GM18909 (cell line): ENCODE measurements at regions not wholly inside any gene's neighbourhood (a gene's known extent, or its start where the extent isn't known, plus 50 kb on each side); places are given as distances from the start of the nearest gene placed in this dataset.
A peak's percentile ranks its signal among the peaks of the same experiment; 100 is the strongest.

Source experiments
- ATAC-seq: cut with Tn5 transposase; IDR thresholded peaks from one replicate; pipeline ENCODE4 v1.9.1; 2021; ENCODE audit warnings: mild to moderate bottlenecking; ENCODE audit not compliant: unreplicated experiment, poor library complexity

DNA sequence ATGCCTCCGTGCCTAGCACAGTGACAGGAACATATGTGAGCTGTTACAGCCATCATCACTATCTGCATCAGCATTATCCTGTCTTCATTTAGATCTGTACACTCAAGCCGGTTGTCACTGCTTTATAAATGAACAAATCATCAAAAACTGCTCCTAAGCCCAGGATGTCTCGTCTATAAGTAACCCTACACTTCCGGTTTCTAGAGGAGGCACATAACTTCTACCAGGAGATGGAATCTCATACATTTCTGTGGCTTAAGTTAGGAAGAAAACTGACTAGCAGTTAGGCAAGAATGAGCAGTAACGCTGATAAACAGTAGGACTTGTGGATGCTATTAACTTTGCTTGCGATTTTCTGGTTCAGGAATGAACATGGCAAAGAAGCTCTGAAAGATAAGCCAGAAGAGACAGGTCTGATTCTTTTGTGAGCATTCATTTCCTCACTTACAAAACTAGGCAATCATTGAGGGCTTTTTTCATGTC is 1199.2 kb downstream of the SORCS3 start:
- ATAC-seq = no peak

DNA sequence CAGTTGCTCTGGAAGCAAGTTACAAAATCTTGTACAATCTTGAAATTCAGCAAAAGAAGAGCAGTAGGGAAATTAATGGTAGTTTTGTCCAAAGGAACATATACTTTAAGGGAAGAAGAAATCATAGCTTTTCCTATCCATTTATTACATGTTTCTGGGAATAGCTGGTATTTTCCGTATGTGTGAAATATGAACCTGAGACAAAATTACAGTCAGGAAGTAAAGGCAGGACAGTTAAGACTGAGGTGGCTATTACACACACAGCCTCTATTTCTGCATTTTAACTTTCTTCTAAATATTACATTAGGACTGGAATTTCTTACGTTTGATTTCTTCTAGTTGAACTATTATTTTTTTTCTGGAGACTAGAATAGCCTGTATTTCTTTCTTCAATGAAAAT is 1197.3 kb downstream of the SORCS3 start:
- ATAC-seq = no peak

DNA sequence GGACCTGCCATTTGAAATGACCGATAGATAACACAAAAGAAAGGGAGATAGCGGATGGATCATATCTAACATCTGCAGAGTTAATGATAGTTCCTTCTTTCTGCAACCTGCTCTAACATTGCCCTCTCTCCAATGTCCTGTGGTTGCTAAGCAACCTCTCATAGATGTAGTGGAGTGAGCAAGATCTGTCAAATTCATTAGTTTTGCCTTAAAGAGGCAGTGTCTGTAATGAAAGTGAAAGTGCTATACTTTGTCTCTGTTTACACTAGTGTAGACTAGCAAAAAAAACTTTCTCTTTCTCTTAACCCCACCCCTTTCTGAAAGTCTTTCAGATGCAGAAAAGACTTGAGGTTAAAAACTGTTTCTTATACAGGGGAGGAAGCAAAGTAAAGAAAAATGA is 1196.9 kb downstream of the SORCS3 start:
- peak; percentile 98 for ATAC-seq

DNA sequence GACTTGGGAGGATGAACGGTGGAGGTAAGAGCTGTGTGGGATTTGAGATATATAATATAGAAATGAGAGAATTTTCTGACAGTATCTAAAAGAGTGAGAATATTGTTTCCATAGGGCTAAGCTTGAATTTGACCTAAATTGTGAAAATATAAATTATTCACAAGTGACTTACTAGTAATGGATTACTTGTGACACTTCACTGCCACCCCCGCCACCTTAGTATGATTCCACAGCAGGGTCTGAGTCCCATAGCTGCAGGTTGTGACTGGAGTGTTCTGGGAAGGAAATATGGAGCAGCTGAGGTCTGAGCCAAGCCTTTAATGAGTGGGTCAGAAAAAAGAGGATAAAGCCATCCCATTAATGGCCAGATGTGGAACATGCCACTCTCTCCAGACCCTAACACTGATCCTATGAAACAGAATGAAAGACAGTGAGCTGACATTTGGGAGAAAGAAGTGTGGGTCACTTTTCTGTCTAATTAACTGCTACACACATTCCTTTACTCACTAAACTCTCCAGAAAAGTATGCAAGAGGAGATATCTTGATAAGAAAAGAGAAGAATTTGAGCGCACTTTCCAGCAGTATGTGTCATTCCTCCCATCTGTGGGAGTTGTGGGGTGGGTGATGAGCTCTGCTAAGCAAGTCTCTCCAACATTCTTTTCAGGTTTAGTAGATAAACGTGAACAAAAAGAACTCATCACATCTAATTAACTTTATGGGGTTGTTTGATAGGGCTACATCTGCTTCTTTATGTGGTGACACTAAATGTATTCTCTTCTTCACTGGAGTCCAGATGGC is 1193.4 kb downstream of the SORCS3 start:
- ATAC-seq = no peak

DNA sequence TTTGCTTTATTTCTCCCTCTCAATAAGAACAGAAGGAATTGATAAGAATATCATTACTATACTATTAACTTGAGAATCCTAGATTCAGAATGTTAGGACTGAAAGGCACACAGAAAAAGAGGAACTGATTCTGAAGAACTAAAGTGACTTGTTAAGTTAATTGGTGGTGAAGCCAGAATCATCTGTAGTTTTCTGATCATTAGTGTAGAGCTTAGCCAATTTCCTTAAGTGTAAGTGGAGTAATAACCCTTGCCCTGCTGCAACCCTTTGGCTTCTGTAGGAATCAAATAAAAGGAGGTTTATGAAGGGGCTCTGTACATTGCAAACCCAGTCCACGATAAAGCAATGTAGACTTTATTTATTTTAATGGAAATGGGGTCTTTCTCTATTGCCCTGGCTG is 1186.0 kb downstream of the SORCS3 start:
- no peak for ATAC-seq

DNA sequence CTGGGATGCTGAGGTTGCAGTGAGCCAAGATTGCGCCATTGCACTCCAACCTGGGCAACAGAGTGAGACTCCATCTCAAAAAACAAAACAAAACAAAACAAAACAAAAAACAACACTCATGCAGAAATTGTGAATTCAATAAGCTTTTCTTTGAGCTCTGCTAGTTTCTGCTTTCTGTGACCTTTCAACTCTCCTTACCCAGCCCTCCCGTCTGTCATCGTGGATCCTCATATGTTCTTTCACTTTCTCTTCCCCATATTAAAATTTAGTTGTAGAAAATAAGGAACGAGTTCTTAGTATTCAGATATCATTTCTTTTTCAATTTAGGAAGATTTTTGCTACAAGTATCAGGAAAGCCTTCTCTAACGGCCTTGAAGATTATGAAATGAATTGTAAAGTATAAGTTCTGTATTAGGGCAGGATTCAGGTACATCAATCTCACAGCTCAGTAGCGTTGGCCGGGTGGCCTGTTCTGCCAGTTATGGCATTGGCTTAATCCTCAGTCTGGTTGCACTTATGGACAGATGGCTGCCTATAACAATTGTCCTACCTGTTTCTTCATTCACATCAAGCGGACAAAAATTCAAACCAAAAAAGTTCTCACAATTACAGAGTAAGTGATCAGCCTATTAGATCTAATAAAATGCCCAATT is 1167.0 kb downstream of the SORCS3 start:
- ATAC-seq = no peak

DNA sequence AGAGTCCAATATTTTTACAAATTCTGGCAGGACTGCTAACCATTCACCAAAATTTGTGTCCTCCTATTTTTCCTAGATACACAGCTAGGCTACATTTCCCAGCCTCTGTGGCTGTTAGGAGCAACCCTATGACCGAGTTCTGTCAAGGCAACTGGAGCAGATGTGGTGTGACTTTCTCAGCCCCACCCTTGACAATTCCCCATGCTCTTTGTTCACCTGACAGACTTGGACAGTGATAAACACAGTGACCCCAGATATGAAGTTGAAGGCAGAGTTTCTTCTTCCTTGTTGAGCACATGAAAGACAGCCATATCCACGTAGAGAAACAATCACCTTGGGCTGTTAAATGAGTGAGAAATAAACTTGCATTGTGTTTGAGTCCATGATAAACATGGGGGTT is 1162.1 kb downstream of the SORCS3 start:
- no peak for ATAC-seq

DNA sequence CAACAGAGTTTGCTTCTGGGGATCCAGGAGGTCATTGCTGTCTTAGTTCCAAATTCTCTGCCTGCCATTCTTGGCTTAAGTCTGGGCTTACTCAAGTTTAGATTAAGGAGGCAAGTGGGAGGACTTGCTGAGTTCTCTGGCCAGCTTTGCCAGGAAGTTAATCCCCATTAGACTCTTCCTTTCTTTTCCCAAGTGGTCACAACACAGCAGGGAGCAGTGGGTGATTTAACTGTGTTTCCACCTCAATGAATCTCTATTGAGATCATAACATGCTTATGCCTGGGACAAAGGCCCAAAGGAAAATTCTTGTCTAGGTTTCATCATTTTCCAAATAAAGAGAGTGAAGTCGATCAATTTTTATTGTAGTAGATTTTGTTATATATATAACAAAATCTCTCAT is 1159.6 kb downstream of the SORCS3 start:
- ATAC-seq = no peak

DNA sequence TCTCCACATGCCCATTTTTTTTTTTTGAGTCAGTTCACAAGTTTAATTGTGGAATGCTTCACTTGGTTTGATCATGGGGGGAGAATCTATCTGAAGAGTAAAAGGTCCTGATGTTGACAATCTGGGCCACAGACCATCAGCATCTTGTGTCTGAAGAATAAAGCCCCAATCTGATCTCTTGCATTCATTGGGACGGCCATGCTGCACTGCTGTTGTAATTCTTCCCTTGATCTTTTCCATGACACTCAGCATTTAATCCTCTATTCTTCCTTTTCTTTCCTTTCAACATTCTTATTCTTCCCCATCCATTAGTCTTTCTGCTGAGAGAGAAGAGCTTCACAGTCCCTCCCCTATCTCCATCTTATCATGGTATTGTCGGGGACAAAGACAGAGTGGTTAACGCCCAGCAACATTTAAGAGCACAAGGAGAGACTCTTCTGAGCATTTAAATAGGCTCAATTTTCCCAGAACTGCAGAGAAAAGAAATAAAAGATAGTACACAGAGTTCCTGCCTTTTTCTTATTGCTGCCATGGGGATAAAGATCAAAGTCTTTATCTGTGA is 1157.3 kb downstream of the SORCS3 start:
- ATAC-seq = no peak

DNA sequence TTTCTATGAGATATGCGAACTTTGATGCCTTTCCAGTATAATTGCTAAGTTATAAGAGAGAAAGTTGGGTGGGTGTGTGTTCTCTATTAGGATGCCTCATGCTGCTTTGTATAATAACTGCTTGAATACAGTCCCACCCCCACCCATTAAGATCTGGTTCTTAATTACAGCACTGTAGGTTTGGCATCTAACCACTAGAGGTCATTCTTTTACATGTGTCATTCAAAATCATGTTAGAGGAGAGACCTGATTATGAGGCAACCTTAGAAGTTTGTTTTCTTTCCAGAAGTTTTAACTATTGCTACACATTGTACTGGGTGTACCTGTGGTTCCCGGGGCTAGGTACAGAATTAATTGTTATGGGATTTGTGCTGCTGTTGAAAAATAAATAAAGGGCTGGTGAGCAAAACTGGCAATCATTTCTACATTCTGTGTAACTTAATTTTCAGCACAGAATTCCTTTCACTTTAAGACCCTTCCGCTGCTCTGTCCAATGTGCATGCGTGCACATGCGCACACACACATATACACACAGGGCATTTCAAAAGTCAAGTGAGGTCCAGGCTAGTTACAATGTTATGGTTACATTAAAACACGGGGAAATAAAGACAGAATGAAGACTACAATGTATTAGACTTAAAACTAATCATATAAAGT is 1156.3 kb downstream of the SORCS3 start:
- peak; percentile 83 for ATAC-seq

DNA sequence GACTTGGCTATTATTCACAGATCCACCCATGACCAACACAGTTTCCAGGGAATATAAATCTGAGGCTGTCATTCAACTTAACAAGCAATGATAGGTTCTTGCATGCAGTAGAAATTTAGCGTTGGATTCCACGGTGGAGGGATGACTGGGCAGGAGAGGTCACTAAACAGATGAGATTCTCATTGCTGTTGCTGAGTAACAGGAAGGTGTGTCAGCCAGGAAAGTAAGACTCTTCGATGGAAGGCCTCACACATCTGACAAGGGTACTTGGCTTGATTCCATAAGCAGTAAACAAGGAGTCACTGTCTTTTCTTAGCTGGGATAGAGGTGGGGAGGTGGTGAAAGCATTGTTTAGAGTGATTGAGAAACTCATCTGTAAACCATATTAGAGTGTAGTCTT is 1152.0 kb downstream of the SORCS3 start:
- ATAC-seq = no peak

DNA sequence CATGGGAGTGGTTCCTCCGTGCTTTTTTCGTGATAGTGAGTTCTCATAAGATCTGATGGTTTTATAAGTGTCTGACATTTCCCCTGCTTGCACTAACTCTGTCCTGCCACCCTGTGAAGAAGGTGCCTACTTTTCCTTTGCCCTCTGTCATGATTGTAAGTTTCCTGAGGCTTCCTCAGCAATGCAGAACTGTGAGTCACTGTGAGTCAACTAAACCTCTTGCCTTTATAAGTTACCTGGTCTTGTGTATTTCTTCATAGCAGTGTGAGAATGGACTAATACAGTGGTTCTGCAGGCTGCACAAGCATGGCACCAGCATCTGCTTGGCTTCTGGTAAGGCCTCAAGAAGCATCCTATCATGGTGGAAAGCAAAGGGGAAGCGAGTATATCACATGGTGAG is 1144.6 kb downstream of the SORCS3 start:
- ATAC-seq = no peak

DNA sequence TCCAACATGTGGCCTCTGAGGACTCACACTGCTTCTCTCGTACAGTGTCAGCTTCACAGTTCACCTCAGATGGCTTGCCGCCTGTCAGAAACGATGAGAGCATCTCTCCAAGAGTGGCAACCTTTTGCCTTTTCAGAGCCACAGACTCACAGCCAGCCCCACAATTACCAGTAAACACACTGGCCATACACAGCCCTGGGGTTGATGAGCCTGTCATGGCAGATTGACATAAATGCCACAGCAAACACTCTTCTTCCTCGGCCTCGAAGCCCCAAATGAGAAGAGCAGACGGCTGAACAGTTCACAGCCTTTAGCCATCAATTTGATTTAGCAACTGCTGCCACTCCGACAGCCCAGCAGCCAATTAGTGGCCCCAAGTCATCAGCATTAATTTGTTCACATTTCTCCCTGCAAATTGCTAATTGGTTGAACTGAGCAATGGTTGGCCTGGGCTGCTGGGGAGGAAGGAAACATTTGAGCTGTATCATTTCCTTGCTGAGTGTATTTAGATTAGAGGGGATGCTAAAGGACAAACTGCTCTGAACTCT is 1142.9 kb downstream of the SORCS3 start:
- ATAC-seq = no peak

DNA sequence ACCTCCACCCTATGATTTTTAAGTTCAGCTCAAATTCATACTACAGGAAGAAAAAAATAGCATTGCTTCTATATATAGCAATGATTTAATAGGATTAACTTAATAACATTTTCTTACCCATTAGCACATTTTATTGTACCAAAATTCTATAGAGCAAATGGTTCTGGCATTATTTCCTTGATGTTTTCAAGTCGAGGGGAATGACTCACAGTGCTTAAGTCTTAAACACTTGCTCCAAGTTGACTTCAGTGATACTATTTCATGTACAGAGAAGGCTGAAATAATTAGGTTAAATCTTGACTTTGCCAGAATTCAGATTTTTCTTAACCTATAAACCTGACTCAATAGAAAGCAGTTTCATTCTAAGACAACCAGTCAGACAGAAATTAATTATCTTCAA is 1133.8 kb downstream of the SORCS3 start:
- no peak for ATAC-seq

DNA sequence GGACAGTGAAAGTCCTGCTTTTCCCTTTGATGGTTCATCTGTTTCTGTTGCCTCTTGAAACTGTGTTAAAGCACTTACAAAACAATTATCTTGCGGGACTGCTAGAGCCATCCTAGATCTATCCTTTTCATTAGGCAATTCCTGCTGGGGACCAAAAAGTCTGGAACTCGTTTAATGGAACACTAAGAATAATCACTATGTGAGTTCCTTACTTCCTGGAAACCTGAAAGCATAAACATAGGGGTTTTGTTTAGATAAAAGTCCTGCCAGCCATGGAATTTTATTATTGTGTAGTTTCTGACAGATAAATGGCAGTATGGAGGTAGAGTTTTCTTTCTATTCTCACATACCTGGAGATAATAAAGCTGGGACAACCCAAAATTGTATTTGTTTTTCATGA is 1133.3 kb downstream of the SORCS3 start:
- no peak for ATAC-seq

DNA sequence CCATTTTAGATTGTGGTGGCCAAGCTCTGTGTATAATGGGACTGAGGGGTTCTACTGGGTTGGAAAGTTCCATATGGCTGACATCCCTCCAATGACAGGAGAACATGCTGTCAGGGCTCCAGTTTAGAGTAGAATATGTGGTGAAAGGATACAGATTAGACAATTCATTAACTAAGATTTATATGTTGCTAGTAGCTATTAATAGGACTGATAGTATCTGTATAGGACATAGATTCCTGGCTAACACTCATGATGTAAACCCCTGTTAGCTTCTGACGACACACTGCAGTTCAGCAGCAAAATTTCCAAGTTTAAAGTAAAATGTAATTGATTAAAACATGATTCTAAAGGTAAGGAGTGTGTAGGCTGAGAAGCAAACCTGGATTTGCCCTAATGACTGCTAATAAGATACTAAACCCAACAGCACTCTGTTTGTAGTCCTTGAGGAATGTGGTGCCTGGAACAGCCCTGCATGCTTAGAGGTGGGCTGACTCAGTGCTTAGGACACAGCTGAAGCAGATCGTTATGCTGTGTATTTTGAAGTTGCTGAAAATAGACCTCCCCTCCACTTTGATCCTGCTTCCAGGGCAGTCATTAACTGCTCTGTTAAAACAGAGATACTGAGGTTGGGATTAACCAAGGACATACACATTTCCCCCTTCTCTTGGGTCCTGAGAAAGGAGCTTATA is 1129.6 kb downstream of the SORCS3 start:
- no peak for ATAC-seq

DNA sequence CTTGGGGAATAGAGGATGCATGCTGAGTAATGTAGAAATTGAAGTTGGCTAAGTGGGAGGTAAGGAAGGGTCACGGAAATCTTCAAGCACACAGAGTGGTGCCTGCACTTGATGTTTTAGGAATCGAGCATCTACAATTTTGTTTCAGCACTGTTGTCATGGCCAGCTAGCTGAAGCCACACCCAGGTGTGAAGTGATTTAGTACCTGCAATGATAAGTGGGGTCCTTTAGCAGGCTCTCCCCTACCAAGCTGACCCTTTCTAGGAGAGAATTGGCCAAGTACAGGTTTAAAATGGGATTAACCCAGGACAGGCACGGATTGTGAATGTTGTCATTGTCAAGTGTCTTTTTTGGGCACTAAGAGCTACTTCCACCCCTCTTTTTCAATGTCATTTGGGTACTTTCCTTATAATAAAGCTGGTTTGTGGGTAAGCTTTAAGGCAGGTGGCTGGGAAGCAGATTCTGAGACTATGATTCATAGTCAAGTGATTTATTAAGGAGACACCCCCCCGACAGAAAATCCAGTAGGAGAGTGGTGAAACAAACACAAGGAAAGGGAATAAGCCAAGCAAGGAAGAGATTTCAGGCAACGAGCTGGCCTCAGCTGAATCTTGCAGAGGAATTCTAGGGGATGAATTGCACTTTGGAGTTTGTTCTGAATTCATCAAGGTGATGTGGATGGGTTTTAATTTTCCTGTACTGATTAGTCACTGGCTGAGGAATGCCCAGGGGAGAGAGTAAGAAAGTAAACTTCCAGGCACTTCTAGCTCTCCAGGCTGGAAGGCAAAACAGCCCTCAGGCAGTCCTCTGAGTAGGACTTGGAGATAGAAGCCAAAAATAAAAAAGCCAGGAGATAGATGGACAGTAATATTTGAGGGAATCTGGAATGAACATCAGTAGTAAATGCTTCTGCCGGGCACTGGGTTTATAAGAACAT is 1128.4 kb downstream of the SORCS3 start:
- ATAC-seq = no peak

DNA sequence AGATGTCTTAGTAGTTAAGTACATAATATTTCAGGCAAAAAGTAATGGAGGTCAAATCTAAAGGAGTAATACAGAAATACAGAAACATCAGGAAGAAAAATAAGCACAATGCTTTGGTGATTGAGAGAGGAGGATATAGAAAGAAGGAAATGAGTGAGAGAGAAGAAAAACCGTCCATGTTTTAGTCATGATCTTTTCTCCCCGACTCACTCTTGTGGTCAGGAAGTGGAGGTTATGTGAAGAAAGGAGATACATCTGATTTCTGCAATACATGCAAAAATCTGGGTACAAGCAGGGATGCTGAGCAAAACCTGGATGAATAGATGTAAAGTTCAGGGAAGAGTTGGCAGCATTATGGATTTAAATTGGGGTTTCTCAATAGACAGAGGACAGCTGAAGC is 1122.5 kb downstream of the SORCS3 start:
- no peak for ATAC-seq

DNA sequence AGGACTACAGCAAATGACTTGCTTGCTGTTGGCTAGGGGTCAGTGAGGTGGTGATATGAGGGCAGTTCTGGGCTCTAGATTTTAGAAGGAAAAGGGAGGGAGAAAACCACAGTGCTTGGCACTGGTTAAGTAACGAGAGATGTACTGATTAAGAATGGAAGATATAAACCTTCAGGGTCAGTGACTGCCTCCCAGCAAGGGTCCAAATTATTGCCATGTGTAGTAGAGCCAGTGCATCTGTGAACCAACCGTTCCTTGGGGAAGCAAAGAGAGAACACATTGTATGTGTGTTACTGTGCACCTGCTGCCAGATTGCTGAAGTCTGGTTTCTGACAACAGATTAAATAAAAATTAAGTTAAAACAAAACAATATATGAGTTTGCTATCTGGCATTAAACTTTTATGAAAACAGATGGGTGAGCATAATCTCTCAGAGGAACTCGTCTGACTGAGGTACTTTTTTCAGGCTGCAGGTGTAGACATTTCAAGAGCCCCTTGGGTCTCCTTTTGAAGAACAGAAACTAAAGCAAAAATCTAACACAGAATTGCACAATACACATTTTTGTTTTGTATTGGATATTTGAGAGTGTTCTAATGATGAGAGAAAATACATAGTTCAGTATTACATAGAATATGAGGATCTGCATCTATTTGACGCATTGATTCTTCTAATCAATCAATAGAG is 1120.6 kb downstream of the SORCS3 start:
- no peak for ATAC-seq
